Renal pelvis (tissue), 1 donor: ENCODE measurements at regions not wholly inside any gene's neighbourhood (a gene's known extent, or its start where the extent isn't known, plus 50 kb on each side); places are given as distances from the start of the nearest gene placed in this dataset.

Experiments
- DNase-seq: peaks from one replicate; pipeline ENCODE4 v3.0.0-alpha.2; 2013

GRCh38 chr18:44423814-44424644 lies 256.7 kb upstream of the SETBP1 start:
- no peak for DNase-seq

- no peak for DNase-seq
Measured at GRCh38 chr18:44424645-44425035, 256.0 kb upstream of the SETBP1 start.

- DNase-seq: no peak
Measured at GRCh38 chr18:44425161-44425560, 255.5 kb upstream of the SETBP1 start.

GRCh38 chr18:44437603-44438002 lies 243.1 kb upstream of the SETBP1 start:
- no peak for DNase-seq

DNA sequence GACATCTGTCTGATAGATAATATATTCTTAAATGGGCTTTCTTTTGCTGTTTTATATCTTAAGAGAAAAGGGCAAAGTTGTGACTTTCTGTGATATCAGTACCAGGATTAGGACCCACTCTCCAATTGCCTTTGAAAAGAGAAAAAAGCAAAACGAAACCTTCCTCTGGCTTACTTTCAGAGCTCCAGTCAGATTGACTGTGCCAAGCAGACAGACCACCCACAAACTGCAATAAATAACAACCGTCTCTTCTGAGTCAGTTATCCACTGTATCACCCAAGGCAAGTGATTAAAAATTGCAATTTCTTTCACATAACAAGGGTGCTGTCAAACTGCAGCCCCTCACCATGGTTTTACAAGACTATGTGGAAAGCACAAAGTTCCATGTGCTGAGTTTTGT lies 230.5 kb upstream of the SETBP1 start:
- no peak for DNase-seq

DNA sequence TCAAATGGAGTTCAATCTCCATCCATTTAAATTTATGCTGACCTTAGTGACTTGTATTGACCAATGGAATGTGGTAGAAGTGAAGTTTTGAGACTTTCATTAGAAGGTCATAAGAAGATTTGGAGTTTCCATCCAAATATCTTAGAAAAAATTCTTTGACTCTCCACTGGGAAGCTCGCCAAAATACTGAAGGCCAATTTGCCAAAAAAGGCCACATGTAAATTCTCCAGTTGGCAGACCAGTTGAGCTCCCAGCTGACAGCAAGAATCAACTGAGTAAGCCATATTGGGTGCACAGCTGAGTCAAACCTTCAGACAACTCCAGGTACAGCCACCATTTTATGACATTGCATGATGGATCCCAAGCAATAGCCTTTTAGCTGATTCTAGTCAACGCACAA lies 228.3 kb upstream of the SETBP1 start:
- no peak for DNase-seq

DNA sequence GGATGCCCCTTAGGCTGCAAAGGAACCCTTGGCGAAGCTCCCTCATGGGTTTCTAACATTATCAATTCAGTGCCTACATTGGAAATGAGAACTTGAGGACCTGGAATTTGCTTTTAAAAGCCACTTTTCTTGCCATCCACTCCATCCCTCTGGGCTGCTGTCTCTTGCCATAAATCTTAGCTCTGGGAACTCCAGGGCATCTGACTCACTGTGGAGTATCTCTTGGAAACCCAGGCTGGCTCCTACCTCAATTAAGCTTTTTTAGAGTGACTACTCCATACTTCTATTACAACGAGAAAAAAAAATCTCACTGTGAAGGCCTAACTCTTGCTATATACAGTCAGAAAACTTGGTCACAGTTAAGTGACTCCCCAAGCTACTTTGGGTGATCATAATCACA lies 227.2 kb upstream of the SETBP1 start:
- no peak for DNase-seq

GRCh38 chr18:44458777-44459176 lies 221.9 kb upstream of the SETBP1 start:
- DNase-seq: no peak

GRCh38 chr18:44464398-44465180 lies 216.1 kb upstream of the SETBP1 start:
- DNase-seq: no peak

GRCh38 chr18:44465381-44465841 lies 215.3 kb upstream of the SETBP1 start:
- DNase-seq: no peak

GRCh38 chr18:44466997-44467396 lies 213.7 kb upstream of the SETBP1 start:
- DNase-seq: no peak

DNA sequence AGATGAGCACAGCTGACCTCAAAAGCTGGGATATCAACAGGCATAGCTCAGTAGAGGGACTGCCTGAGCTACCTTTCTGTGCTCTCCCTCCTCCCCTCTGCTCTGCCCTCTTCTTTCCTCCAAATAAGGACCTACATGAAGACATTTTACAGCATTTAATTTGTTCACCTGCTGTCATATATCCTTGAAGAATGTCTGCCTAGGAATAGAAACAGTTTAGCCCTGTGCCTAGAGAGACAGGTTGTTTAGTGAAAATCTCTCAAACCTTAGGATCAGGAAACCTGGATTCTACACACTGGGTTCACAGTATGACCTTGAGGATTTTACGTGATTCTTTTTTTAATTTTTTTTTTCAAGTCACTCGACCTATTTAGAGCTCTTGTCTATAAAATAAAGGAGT lies 213.0 kb upstream of the SETBP1 start:
- DNase-seq: no peak

- no peak for DNase-seq
Measured at GRCh38 chr18:44473394-44474066, 207.2 kb upstream of the SETBP1 start.

DNA sequence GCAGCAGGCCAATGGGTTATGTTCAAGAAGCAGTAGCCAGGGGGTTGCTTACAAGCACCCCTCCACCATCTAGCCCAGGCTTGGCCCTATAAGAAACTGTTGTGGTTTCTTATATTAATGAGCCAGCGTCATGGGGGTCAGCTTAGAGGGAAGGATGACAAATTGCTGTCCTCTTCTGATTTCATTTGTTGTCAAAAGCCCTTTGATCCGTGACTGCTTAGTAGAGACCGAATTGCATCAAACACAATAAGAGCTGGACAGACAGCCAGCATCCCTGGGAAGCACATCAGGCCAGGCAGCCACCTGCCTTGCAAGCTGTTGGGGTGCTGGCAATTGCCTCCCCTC lies 206.6 kb upstream of the SETBP1 start:
- DNase-seq: no peak

GRCh38 chr18:44474591-44474990 lies 206.1 kb upstream of the SETBP1 start:
- no peak for DNase-seq

DNA sequence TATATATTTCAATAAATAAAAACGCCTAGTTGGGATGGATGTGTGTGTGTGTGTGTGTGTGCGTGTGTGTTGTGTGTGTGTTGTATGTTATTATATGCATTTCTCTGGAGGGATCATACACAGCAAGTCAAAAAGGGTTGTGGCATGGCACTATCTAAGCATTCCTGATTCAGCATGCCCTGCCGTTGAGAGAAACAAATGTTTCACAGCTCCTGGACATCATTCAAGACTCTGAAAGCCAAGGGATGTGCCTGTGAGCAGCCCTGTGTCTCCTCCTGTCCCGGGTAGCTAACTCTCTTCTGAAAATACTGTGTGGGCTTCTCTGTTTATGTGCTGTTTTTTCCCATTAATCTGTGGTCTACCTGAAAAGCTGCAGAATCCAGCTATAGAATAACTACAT lies 197.9 kb upstream of the SETBP1 start:
- no peak for DNase-seq

DNA sequence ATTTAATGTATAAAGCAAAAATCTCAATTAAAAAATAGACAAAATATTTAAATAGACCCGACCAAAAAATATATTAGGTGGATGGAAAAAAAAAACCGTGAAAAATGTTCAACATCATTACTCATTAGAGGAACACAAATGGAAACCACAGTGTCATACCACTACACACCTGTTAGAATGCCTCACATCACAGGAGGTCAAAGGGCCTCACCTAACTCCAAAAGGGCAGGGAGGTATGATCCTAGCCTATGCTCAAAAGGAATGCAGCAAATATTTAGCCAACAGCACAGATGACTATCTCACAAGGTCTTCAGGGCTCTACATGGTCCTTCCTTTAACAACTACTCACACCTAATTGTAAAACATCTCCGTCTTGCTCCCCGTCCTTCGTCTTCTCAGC lies 185.5 kb upstream of the SETBP1 start:
- DNase-seq: no peak

GRCh38 chr18:44497311-44497710 lies 183.4 kb upstream of the SETBP1 start:
- no peak for DNase-seq

DNA sequence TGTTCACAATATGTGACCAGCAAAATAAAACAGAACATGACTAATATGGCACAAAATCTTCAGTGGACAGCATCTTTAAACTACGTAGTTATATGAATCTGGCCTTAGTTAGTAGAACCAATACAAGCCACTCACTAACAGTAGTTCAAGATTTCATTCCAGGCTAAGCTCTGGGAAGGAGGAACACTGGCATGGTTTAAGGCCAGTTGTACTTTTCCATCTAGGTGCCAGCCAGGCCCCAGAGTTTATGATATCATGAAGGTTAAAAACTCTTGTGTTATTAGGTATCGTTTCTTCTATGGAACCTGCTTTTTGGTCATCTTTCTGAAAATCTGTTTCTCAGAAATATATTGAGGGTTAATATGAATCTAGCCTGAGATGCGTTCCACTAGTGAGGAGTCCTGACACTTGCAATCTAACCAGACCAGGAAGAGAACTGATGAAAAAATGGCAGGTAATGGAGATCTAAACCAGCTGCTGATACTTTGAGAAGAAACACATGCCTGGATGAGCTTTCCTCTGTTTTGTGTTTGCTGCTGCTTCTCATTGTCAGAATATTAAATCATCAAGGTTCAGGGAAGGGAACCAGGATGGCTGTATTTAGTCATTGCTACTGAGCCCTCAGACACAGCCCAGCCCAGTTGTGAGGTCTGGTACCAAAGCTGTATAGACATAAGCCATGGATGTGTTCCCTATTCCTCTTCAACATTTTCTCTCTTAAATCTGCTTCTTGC lies 182.8 kb upstream of the SETBP1 start:
- DNase-seq: no peak

- no peak for DNase-seq
Measured at GRCh38 chr18:44500808-44501610, 179.7 kb upstream of the SETBP1 start.

DNA sequence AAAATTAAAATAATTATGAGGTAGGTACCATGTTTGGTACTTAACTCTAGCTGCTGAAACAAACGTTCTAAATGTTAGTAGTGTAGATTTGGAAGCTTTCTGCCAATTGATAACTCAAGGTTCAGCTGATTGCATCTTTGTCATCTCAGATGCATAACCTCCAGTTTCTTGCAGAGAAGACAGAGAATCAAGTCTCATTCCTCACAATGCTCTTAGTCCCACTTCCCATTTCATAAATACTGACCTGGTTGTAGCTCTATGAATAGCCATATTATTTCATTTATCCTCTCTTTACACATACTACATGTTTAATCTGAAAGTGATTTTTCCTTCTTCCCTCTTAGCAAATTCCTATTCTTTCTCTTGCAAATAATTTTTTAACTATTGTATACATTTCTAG lies 178.5 kb upstream of the SETBP1 start:
- no peak for DNase-seq
